Tibial nerve (tissue), 4 donors: ENCODE measurements at regions not wholly inside any gene's neighbourhood (a gene's known extent, or its start where the extent isn't known, plus 50 kb on each side); places are given as distances from the start of the nearest gene placed in this dataset.
A peak's percentile ranks its signal among the peaks of the same experiment; 100 is the strongest.

Source experiments
- DNase-seq, 2 donors: peaks; one replicate each; pipeline ENCODE4 v3.0.0-alpha.2; 2019; ENCODE audit warnings: low spot score in 2 of 2
- H3K27ac ChIP-seq, 4 donors: fragments of 200-600 bp; sonication (generic) in 3 of 4; one replicate each; pipeline ENCODE4 v1.5.1; 2017 to 2019; ENCODE audit warnings: mild to moderate bottlenecking in 1 of 4
- H3K27me3 ChIP-seq, 2 donors: fragments of 200-600 bp; sonication (generic) in 1 of 2; one replicate each; pipeline versions ENCODE4 v1.5.1 to v1.6.0; 2017 to 2019
- H3K36me3 ChIP-seq, 3 donors: fragments of 200-600 bp; sonication (generic); one replicate each; pipeline ENCODE4 v1.5.1; 2018 to 2019
- H3K4me1 ChIP-seq, 4 donors: fragments of 200-600 bp; sonication (generic) in 3 of 4; one replicate each; pipeline ENCODE4 v1.5.1; 2017 to 2019
- H3K4me3 ChIP-seq, 4 donors: fragments of 200-600 bp; sonication (generic) in 3 of 4; one replicate each; pipeline ENCODE4 v1.5.1; 2017 to 2019; ENCODE audit warnings: mild to moderate bottlenecking in 1 of 4, moderate library complexity in 1 of 4
- H3K9me3 ChIP-seq, 4 donors: fragments of 200-600 bp; sonication (generic) in 3 of 4; one replicate each; pipeline ENCODE4 v1.5.1; 2017 to 2019
- EP300 ChIP-seq, 2 donors: sonication (generic); formaldehyde crosslinking; IDR thresholded peaks; one replicate each; pipeline ENCODE4 v1.6.1; 2017; ENCODE audit warnings: antibody characterized with exemption in 2 of 2, mild to moderate bottlenecking in 1 of 2
- POLR2A ChIP-seq, 2 donors: fragments of 450-650 bp; IDR thresholded peaks; one replicate each; pipeline ENCODE4 v1.6.1; 2017; ENCODE audit warnings: antibody characterized with exemption in 2 of 2, mild to moderate bottlenecking in 2 of 2, moderate library complexity in 2 of 2
- WGBS, 2 donors: methylation state at CpG; one replicate each; pipeline ENCODE4 v1.1.5; 2018; 5-methylcytosine and 5-hydroxymethylcytosine counted together
- TF ChIP-seq, protein P1 (sequence below), 5 experiments: fragments of 200-600 bp in 3 of 5; fragments of 450-650 bp in 2 of 5; sonication (generic) in 3 of 5; IDR thresholded peaks; one replicate each; pipeline ENCODE4 v1.5.1; 2016 to 2019; ENCODE audit warnings: antibody characterized with exemption in 5 of 5, mild to moderate bottlenecking in 3 of 5, moderate library complexity in 2 of 5

DNA sequence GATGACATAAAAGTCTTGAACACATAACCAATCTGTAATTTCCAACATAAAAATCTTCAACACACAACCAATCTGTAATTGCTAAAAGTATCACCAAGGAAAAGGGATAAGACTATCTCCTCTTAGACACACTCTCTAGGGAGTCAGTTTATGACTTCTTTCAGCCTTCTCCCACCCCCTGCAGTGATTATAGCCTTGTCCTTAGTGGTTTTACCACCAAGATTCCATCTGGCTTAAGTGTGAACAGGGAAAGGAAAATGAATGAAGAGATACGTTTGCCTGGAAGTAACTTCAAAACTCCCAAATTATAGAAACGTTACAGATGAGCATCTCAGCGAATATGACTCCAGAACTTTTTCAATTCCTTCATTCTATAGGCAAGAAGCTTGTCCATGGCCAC is 136.2 kb upstream of the RASSF8 start:
- H3K36me3 ChIP-seq = no peaks in the 10 kb centered on the region
- WGBS, 2 donors = 75 to 76% methylated on average over 3 of the region's 3 CpGs

DNA sequence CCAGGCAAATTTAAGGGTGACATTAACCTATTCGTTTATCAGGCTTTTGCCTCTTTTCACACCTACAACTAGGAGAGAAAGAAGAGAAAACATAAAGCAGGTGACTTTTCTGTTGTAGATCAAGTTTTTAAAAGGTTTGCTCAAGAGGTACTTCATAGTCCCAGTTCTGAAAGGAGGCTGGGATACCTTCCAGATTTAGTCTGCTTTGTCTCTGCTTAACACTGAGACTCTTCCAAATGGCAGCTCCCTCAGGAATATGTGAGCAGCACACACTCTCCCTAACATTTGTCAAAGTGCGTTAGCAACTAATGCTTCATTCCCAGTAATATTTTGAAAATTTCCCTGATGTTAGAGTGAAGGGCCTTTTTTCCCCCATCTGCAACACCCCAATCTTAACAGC is 133.7 kb upstream of the RASSF8 start:
- 57 to 66% methylated on average over 2 of the region's 2 CpGs for WGBS, 2 donors
- Histone ChIP-seq H3K36me3 (no peaks in the 10 kb centered on the region), H3K27ac (peak overlapping the region in 2 of 4 donors; percentile 49), H3K4me1 (peaks cover 0 to 20% (median 0%) of the 10 kb centered on the region in 4 donors), H3K27me3 (no peaks in the 10 kb centered on the region), H3K4me3 (no peak overlapping the region), H3K9me3 (no peaks in the 10 kb centered on the region)
- DNase-seq = peak in 1 of 2 donors; percentile 55
- TF ChIP-seq EP300 (IDR thresholded peaks at IDR 0.05) (peak in 1 of 2 donors; percentile 30), POLR2A (IDR thresholded peaks at IDR 0.05) (no peak)
- TF ChIP-seq, protein P1, sequence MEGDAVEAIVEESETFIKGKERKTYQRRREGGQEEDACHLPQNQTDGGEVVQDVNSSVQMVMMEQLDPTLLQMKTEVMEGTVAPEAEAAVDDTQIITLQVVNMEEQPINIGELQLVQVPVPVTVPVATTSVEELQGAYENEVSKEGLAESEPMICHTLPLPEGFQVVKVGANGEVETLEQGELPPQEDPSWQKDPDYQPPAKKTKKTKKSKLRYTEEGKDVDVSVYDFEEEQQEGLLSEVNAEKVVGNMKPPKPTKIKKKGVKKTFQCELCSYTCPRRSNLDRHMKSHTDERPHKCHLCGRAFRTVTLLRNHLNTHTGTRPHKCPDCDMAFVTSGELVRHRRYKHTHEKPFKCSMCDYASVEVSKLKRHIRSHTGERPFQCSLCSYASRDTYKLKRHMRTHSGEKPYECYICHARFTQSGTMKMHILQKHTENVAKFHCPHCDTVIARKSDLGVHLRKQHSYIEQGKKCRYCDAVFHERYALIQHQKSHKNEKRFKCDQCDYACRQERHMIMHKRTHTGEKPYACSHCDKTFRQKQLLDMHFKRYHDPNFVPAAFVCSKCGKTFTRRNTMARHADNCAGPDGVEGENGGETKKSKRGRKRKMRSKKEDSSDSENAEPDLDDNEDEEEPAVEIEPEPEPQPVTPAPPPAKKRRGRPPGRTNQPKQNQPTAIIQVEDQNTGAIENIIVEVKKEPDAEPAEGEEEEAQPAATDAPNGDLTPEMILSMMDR (IDR thresholded peaks at IDR 0.05) = no peak

More for the DNA sequence above, 136.2 kb upstream of the RASSF8 start:
- no peak for TF ChIP-seq POLR2A (IDR thresholded peaks at IDR 0.05)
- no peak for TF ChIP-seq EP300 (IDR thresholded peaks at IDR 0.05)
- TF ChIP-seq, protein P1 (IDR thresholded peaks at IDR 0.05) = no peak
- Histone ChIP-seq H3K4me1 (peaks cover 0 to 6% (median 0%) of the 10 kb centered on the region in 4 donors), H3K27me3 (no peaks in the 10 kb centered on the region), H3K4me3 (no peak overlapping the region), H3K27ac (no peak overlapping the region), H3K9me3 (peaks cover 0 to 1% (median 0%) of the 10 kb centered on the region in 4 donors)
- no peak for DNase-seq

DNA sequence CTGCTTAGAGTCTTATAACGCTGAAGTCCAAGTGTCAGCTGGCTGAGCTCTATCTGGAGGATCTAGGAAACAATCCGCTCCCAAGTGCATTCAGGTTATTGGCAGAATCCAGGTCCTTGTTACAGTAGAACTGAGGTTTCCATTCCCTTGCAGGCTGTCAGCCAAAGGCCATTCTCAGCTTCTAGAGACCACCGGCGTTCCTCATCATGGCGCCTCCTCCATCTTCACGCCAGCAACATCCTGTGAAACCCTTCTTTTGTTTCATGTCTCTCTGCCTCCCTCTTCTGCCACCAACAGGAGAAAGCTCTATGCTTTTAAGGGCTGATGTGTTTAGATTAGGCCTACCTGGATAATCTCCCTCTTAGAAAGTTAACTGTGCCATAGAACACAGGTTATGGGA is 133.0 kb upstream of the RASSF8 start:
- Histone ChIP-seq H3K36me3 (no peaks in the 10 kb centered on the region), H3K27me3 (no peaks in the 10 kb centered on the region), H3K9me3 (no peaks in the 10 kb centered on the region), H3K4me1 (peaks cover 0 to 23% (median 0%) of the 10 kb centered on the region in 4 donors), H3K4me3 (no peak overlapping the region), H3K27ac (peak overlapping the region in 2 of 4 donors; percentile 23 to 49)
- peak in 1 of 2 donors; percentile 17 for DNase-seq
- WGBS, 2 donors = 77 to 78% methylated on average over 6 of the region's 6 CpGs
- no peak for TF ChIP-seq POLR2A (IDR thresholded peaks at IDR 0.05)
- TF ChIP-seq, protein P1 (IDR thresholded peaks at IDR 0.05) = peak in 1 of 5 experiments; percentile 11
- TF ChIP-seq EP300 (IDR thresholded peaks at IDR 0.05) = no peak

DNA sequence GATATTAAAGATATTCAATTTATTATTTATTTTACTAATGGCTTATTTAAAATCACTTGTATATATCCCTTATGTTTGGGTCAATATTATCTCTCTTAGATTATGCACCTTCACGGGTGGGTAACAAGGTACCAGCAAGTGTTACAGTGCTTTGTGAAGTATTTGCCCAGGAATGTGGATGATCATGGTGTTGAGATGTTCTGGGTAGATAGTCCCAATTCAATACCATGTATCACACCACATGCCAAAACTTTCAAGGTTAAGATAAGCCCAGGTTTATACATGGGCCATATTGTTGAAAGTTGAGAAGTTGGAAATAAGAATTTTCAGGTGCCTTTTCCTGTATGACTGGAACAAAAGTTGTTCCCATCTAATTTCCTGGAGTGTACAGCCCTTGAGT is 131.3 kb upstream of the RASSF8 start:
- no peak for TF ChIP-seq POLR2A (IDR thresholded peaks at IDR 0.05)
- no peak for TF ChIP-seq EP300 (IDR thresholded peaks at IDR 0.05)
- TF ChIP-seq, protein P1 (IDR thresholded peaks at IDR 0.05) = no peak
- H3K27me3 ChIP-seq = no peaks in the 10 kb centered on the region
- H3K36me3 ChIP-seq = no peaks in the 10 kb centered on the region
- H3K4me3 ChIP-seq = no peak overlapping the region
- no peak overlapping the region for H3K27ac ChIP-seq
- H3K9me3 ChIP-seq = no peaks in the 10 kb centered on the region
- DNase-seq = no peak
- peaks cover 0 to 23% (median 0%) of the 10 kb centered on the region in 4 donors for H3K4me1 ChIP-seq
- WGBS, 2 donors = 94 to 96% methylated on average over 1 of the region's 1 CpG

DNA sequence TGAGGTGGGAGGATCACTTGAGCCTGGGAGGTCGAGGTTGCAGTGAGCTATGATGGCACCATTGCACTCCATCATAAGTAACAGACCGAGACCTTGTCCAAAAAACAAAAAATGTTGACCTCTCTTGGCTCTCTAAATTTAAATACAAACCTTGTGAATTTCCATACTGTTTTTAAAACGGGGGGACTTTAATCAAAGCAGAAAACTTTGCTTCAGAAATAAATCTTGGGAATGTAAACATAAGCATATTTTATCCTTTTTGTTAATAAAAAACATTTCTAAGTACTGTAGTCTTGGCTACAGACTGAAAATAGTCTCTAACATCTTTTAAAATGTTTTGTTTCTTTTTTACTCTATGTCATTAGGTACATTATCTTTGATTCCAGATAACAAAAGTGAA is 130.7 kb upstream of the RASSF8 start:
- TF ChIP-seq POLR2A (IDR thresholded peaks at IDR 0.05) = no peak
- no peak for TF ChIP-seq EP300 (IDR thresholded peaks at IDR 0.05)
- TF ChIP-seq, protein P1 (IDR thresholded peaks at IDR 0.05) = no peak
- H3K27me3 ChIP-seq = no peaks in the 10 kb centered on the region
- no peaks in the 10 kb centered on the region for H3K36me3 ChIP-seq
- peaks cover 0 to 23% (median 0%) of the 10 kb centered on the region in 4 donors for H3K4me1 ChIP-seq
- H3K4me3 ChIP-seq = no peak overlapping the region
- 61 to 63% methylated on average over 3 of the region's 3 CpGs for WGBS, 2 donors
- no peak overlapping the region for H3K27ac ChIP-seq
- H3K9me3 ChIP-seq = no peaks in the 10 kb centered on the region
- DNase-seq = no peak
